ENCODE measurements at regions not wholly inside any gene's neighbourhood (a gene's known extent, or its start where the extent isn't known, plus 50 kb on each side); places are given as distances from the start of the nearest gene placed in this dataset.

DNA sequence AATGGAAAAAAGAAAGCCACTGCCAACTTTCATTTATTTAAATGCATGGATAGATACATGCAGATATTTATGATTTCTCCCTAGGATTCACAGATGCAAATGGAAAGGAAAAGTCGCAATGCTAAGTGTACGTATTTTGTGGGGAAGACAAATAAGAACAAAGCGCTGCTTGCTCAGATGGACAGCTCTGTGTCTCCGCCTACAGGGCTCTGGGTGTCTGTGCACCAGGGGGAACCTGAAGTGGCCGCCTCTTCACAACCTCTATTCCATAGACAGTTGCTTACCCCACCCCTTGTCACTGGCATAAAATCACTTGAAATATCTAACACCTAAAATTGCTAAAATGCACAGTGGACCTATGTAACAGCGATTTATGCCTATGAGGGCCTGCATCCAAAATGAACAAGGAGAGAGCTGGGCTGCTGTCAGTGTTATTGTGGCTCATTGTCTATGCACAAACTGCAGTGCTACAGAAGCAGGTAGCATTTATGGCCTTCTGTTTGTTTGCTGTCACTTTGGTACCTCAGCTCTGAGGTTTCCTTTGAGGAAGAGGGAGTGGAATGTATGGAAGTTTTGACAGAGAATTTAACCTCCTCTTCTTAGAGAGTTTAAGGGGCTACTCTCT, 58.6 kb upstream of the PAGE1 start:
- Mint-ChIP-seq H3K27ac (no peak overlapping the region), H3K36me3 (ENCODE audit: low read depth) (no peaks in the 10 kb centered on the region), H3K4me1 (ENCODE audit: low read depth) (peaks cover 4% of the 10 kb centered on the region), H3K27me3 (peaks cover 19% of the 10 kb centered on the region), H3K9me3 (no peaks in the 10 kb centered on the region), H3K4me3 (no peak overlapping the region)
- Histone ChIP-seq H3K4me3 (ENCODE audit: low read length) (no peak overlapping the region), H3K4me1 (ENCODE audit: insufficient read depth, low read length) (no peaks in the 10 kb centered on the region), H3K27me3 (ENCODE audit: control insufficient read depth in 1 of 2, insufficient read depth in 2 of 2, low read length in 2 of 2) (peaks cover 0 to 3% of the 10 kb centered on the region in 2 experiments), H3K27ac (ENCODE audit: low read depth in 1 of 2, low read length in 2 of 2) (no peak overlapping the region), H3K9me3 (ENCODE audit: control insufficient read depth in 1 of 2, insufficient read depth in 1 of 2, low read length in 2 of 2) (no peaks in the 10 kb centered on the region), H3K36me3 (ENCODE audit: insufficient read depth, low read length) (no peaks in the 10 kb centered on the region)
- POLR2A ChIA-PET = no interaction called here
- peak; percentile 88 for ATAC-seq (ENCODE audit: poor library complexity)
- CTCF ChIA-PET = no interaction called here
- TF ChIP-seq, protein P1, sequence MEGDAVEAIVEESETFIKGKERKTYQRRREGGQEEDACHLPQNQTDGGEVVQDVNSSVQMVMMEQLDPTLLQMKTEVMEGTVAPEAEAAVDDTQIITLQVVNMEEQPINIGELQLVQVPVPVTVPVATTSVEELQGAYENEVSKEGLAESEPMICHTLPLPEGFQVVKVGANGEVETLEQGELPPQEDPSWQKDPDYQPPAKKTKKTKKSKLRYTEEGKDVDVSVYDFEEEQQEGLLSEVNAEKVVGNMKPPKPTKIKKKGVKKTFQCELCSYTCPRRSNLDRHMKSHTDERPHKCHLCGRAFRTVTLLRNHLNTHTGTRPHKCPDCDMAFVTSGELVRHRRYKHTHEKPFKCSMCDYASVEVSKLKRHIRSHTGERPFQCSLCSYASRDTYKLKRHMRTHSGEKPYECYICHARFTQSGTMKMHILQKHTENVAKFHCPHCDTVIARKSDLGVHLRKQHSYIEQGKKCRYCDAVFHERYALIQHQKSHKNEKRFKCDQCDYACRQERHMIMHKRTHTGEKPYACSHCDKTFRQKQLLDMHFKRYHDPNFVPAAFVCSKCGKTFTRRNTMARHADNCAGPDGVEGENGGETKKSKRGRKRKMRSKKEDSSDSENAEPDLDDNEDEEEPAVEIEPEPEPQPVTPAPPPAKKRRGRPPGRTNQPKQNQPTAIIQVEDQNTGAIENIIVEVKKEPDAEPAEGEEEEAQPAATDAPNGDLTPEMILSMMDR (IDR thresholded peaks at IDR 0.05) = peak; percentile 57
- peak; percentile 15 to 69 (median 36) for DNase-seq
- intact Hi-C loops (cut with DNase I, micrococcal nuclease) = loop anchor here (1.0 to 10.0 kb wide), 4 partner anchors 462 to 760 kb away; no protein-coding TSS in a partner anchor

DNA sequence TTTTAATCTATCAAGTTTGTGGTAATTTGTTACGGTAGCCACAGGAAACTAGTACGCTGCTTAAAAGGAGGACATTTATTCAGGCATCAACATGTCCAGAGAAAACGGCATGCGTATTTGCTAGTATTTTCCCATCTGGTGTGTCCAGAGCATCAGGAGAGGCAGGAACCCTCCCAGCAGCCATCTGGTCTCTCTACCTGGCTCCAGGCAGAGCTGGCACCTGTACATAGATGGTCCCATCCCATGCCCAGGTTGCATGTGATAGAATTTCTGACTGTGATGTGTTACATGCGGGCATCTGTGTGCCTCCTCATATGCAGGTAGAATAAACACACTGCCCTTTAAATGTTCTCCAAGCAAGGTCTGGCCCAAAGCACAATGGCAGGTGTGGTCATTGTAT, 57.9 kb upstream of the PAGE1 start:
- Mint-ChIP-seq H3K27ac (no peak overlapping the region), H3K4me1 (ENCODE audit: low read depth) (peaks cover 4% of the 10 kb centered on the region), H3K27me3 (peaks cover 19% of the 10 kb centered on the region), H3K9me3 (no peaks in the 10 kb centered on the region), H3K4me3 (no peak overlapping the region), H3K36me3 (ENCODE audit: low read depth) (no peaks in the 10 kb centered on the region)
- Histone ChIP-seq H3K4me1 (ENCODE audit: insufficient read depth, low read length) (no peaks in the 10 kb centered on the region), H3K36me3 (ENCODE audit: insufficient read depth, low read length) (no peaks in the 10 kb centered on the region), H3K27me3 (ENCODE audit: control insufficient read depth in 1 of 2, insufficient read depth in 2 of 2, low read length in 2 of 2) (peaks cover 0 to 3% of the 10 kb centered on the region in 2 experiments), H3K27ac (ENCODE audit: low read depth in 1 of 2, low read length in 2 of 2) (no peak overlapping the region), H3K4me3 (ENCODE audit: low read length) (no peak overlapping the region), H3K9me3 (ENCODE audit: control insufficient read depth in 1 of 2, insufficient read depth in 1 of 2, low read length in 2 of 2) (no peaks in the 10 kb centered on the region)
- POLR2A ChIA-PET = no interaction called here
- ATAC-seq (ENCODE audit: poor library complexity) = no peak
- intact Hi-C loops (cut with DNase I, micrococcal nuclease) = loop anchor here (1.0 to 10.0 kb wide), 4 partner anchors 461 to 759 kb away; no protein-coding TSS in a partner anchor
- DNase-seq = no peak
- TF ChIP-seq, protein P1 (IDR thresholded peaks at IDR 0.05) = no peak
- CTCF ChIA-PET = no interaction called here

DNA sequence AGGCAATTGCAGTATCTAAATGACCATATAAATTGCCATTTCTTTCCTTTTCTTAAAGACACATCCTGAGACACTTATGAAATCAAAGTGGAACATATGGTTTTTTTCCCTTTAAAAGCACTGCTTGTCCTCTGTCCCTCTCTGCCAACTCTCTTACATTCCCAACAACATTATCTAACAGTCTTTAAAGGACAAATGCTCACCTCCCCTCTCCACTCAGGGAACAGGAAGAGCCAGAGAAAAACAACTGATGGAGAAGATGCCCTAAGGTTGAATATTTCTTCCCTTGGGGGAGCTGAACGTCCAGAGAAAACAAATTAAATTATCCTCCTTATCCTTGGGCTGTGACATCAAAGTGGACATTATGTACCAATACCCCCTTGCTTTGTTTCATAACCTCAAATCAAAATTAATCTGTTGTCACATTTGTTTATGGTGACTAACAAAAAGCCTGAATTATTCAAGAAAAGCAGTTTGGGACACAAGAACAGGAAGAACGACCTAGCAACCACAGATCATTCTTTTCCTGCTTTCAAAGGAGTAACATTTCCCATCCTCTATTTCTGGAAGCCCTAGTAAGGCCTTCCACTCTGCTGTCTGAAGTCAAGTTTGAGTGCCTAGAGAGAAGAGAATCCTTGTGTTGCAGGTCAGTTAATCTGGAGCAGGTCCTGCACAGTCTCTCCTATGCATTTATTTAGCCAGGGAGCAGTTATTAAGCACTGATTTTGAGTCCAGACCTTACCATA, 52.6 kb upstream of the PAGE1 start:
- H3K27me3 Mint-ChIP-seq = peaks cover 4% of the 10 kb centered on the region
- no peak for ATAC-seq (ENCODE audit: poor library complexity)
- Histone ChIP-seq H3K27me3 (ENCODE audit: control insufficient read depth in 1 of 2, insufficient read depth in 2 of 2, low read length in 2 of 2) (no peaks in the 10 kb centered on the region), H3K9me3 (ENCODE audit: control insufficient read depth in 1 of 2, insufficient read depth in 1 of 2, low read length in 2 of 2) (no peaks in the 10 kb centered on the region), H3K36me3 (ENCODE audit: insufficient read depth, low read length) (no peaks in the 10 kb centered on the region), H3K27ac (ENCODE audit: low read depth in 1 of 2, low read length in 2 of 2) (no peak overlapping the region), H3K4me1 (ENCODE audit: insufficient read depth, low read length) (no peaks in the 10 kb centered on the region), H3K4me3 (ENCODE audit: low read length) (no peak overlapping the region)
- H3K36me3 Mint-ChIP-seq (ENCODE audit: low read depth) = no peaks in the 10 kb centered on the region
- no peak for DNase-seq
- ChIA-PET CTCF (no interaction called here), POLR2A (no interaction called here)
- H3K27ac Mint-ChIP-seq = no peak overlapping the region
- H3K4me1 Mint-ChIP-seq (ENCODE audit: low read depth) = no peaks in the 10 kb centered on the region
- H3K4me3 Mint-ChIP-seq = no peak overlapping the region
- TF ChIP-seq, protein P1 (IDR thresholded peaks at IDR 0.05) = no peak
- no peaks in the 10 kb centered on the region for H3K9me3 Mint-ChIP-seq
- intact Hi-C loops (cut with DNase I, micrococcal nuclease) = no loop called here

Data from CD4-positive, alpha-beta T cell (primary cell).